Left ventricle myocardium inferior (tissue), 1 donor: ENCODE measurements at regions not wholly inside any gene's neighbourhood (a gene's known extent, or its start where the extent isn't known, plus 50 kb on each side); places are given as distances from the start of the nearest gene placed in this dataset.
"Not testable (repeated sequence)": the region's sequence is repeated elsewhere in the genome, so short reads cannot be mapped to it uniquely, and the experiment has no call there.

Source experiments
- DNase-seq: peaks from one replicate; pipeline ENCODE4 v3.0.0-alpha.2; 2020
- H3K27ac ChIP-seq: fragments of 200-600 bp; replicated peaks from 2 replicates; pipeline ENCODE4 v1.8.0; 2021
- H3K27me3 ChIP-seq: fragments of 200-600 bp; 2 replicates; pipeline ENCODE4 v1.8.0; 2021; ENCODE audit warnings: low read depth
- H3K36me3 ChIP-seq: fragments of 200-600 bp; 2 replicates; pipeline ENCODE4 v1.8.0; 2021
- H3K4me1 ChIP-seq: fragments of 200-600 bp; 2 replicates; pipeline ENCODE4 v1.8.0; 2021
- H3K4me3 ChIP-seq: fragments of 200-600 bp; 2 replicates; pipeline ENCODE4 v1.8.0; 2021; ENCODE audit warnings: mild to moderate bottlenecking, moderate library complexity
- H3K9me3 ChIP-seq: fragments of 200-600 bp; replicated peaks from 2 replicates; pipeline ENCODE4 v1.8.0; 2021
- CTCF ChIP-seq: fragments of 200-600 bp; IDR thresholded peaks from 2 replicates; pipeline ENCODE4 v1.8.0; 2021; ENCODE audit warnings: antibody characterized with exemption, mild to moderate bottlenecking, borderline replicate concordance
- intact Hi-C: fragments of 100-400 bp; cut with micrococcal nuclease; formaldehyde crosslinking; loops from one replicate; pipeline ENCODE4 v1.11.0; 2022
- donor health status: DM: no; HTN: yes; CAD: no; lungs with severe emphysema.

DNA sequence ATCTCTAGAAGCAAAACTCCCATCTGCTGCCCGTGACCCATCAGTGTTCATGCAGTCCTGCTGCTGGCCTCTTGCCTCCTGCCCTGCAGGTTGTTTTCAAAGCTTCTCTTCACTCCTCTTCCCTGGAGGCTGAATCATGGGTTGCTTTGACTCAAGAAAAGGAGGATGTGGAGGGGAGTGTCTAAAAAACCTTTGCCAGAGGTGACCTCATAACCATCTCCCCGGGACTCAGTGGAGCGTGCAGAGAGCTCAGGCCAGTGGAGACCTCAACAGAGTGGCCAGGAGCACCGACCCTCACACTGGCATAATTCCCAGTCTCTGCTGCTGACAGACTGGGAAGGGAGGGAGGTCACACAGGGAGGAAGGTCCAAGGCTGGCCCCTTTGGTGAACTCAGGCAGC lies 60.9 kb upstream of the ITGA11 start:
- peak; percentile 55 for DNase-seq
- TF ChIP-seq CTCF: no peak
- no peaks in the 10 kb centered on the region for H3K36me3 ChIP-seq
- no peaks in the 10 kb centered on the region for H3K9me3 ChIP-seq
- intact Hi-C loops: no loop called here
- H3K27ac ChIP-seq: peak overlapping the region; percentile 11
- no peak overlapping the region for H3K4me3 ChIP-seq
- H3K27me3 ChIP-seq: peaks cover 17% of the 10 kb centered on the region
- H3K4me1 ChIP-seq: peaks cover 27% of the 10 kb centered on the region

DNA sequence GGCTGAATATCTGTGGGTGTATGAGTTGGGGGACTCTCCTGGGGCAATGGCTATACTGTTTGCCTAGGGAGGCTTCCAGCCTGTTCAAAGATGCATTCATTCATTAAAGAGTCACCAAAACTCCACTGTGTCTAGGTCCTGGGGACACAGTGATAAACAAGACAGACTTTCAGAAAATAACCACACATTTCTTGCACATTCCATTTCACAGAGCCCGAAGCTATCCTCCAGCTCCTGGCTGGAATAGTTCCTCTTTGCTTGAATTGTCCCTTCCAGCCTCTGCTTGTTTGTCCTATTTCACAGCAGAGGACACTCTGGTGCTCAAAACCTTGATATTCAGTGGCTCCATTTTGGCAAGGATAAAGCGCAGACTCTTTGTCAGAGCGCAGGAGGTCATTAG lies 61.7 kb upstream of the ITGA11 start:
- H3K9me3 ChIP-seq: no peaks in the 10 kb centered on the region
- H3K36me3 ChIP-seq: no peaks in the 10 kb centered on the region
- peaks cover 17% of the 10 kb centered on the region for H3K27me3 ChIP-seq
- intact Hi-C loops: no loop called here
- no peak overlapping the region for H3K27ac ChIP-seq
- H3K4me1 ChIP-seq: peaks cover 27% of the 10 kb centered on the region
- no peak for TF ChIP-seq CTCF
- DNase-seq: no peak
- no peak overlapping the region for H3K4me3 ChIP-seq

GRCh38 chr15:68494573-68495110 lies 62.7 kb upstream of the ITGA11 start:
- no peaks in the 10 kb centered on the region for H3K9me3 ChIP-seq
- peaks cover 17% of the 10 kb centered on the region for H3K27me3 ChIP-seq
- TF ChIP-seq CTCF: no peak
- H3K36me3 ChIP-seq: no peaks in the 10 kb centered on the region
- H3K4me1 ChIP-seq: peaks cover 27% of the 10 kb centered on the region
- intact Hi-C loops: no loop called here
- H3K27ac ChIP-seq: no peak overlapping the region
- H3K4me3 ChIP-seq: no peak overlapping the region
- no peak for DNase-seq

GRCh38 chr15:68495221-68495950 lies 63.4 kb upstream of the ITGA11 start:
- intact Hi-C loops: no loop called here
- no peak for DNase-seq
- Histone ChIP-seq H3K27me3 (peaks cover 15% of the 10 kb centered on the region), H3K4me3 (no peak overlapping the region), H3K27ac (no peak overlapping the region), H3K36me3 (no peaks in the 10 kb centered on the region), H3K9me3 (no peaks in the 10 kb centered on the region), H3K4me1 (peaks cover 27% of the 10 kb centered on the region)
- no peak for TF ChIP-seq CTCF

DNA sequence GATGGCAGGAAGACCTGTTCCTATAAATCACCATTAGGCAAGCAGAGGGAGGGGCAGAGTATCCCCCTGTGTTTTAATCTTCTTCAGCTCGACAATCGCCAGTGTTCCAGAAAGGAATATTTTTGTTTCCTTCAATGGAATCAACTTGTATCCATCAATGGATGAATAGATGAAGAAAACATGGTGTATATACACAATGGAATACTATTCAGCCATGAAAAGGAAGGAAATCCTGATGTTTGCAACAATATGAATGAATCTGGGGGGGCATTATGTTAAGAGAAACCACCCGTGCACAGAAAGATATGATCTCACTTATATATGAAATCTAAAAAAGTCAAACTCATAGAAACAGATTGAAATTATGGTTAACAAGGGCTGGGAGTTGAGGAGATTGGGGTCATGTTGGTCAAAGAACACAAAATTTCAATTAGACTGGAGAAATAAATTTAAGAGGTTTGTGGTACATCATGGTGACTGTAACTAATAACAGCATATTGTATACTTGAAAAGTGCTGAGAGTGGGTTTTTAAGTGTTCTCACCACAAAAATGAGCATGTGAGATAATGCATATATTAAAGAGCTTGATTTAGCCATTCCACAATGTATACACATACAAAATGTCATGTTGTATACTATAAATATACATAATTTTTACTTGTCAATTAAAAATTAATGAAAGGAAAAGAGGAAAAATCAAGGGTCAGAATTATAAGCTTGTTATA lies 64.2 kb upstream of the ITGA11 start:
- DNase-seq: no peak

DNA sequence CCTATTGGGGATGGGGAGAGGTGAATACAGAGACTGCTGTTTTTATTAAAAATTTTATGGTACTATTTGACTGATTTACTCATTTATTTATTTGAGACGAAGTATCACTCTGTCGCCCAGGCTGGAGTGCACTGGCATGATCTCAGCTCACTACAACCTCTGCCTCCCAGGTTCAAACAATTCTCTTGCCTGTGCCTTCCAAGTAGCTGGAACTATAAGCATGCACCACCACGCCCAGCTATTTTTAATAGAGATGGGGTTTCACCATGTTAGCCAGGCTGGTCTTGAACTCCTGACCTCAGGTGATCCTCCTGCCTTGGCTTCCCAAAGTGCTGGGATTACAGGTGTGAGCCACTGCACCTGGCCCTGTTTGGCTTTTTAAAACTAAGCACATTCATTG lies 64.8 kb upstream of the ITGA11 start:
- H3K4me3 ChIP-seq, H3K36me3 ChIP-seq, DNase-seq, intact Hi-C loops, H3K27ac ChIP-seq, H3K9me3 ChIP-seq: not testable (repeated sequence)
- peaks cover 27% of the 10 kb centered on the region for H3K4me1 ChIP-seq
- peaks cover 13% of the 10 kb centered on the region for H3K27me3 ChIP-seq

More for the DNA sequence above, 64.2 kb upstream of the ITGA11 start:
- no peak for TF ChIP-seq CTCF
- no peaks in the 10 kb centered on the region for H3K9me3 ChIP-seq
- intact Hi-C loops: no loop called here
- peaks cover 13% of the 10 kb centered on the region for H3K27me3 ChIP-seq
- no peak overlapping the region for H3K4me3 ChIP-seq
- H3K27ac ChIP-seq: no peak overlapping the region
- no peaks in the 10 kb centered on the region for H3K36me3 ChIP-seq
- peaks cover 27% of the 10 kb centered on the region for H3K4me1 ChIP-seq
